Renal cortex interstitium (tissue), 11 donors: ENCODE measurements at regions not wholly inside any gene's neighbourhood (a gene's known extent, or its start where the extent isn't known, plus 50 kb on each side); places are given as distances from the start of the nearest gene placed in this dataset.
A peak's percentile ranks its signal among the peaks of the same experiment; 100 is the strongest.
"Not testable (repeated sequence)": the region's sequence is repeated elsewhere in the genome, so short reads cannot be mapped to it uniquely, and the experiment has no call there.

ENCODE experiments used
- DNase-seq, 11 donors: peaks; one replicate each; pipeline ENCODE4 v3.0.0-alpha.2; 2013; ENCODE audit warnings: low read depth in 9 of 11, low spot score in 4 of 11; ENCODE audit errors: extremely low read depth in 1 of 11

- no peak for DNase-seq
Measured at GRCh38 chr16:77488652-77489051, 53.8 kb upstream of the ADAMTS18 start.

- DNase-seq: no peak
Measured at GRCh38 chr16:77491091-77491490, 56.3 kb upstream of the ADAMTS18 start.

GRCh38 chr16:77496934-77497333 lies 62.1 kb upstream of the ADAMTS18 start:
- no peak for DNase-seq

GRCh38 chr16:77499373-77500285 lies 64.8 kb upstream of the ADAMTS18 start:
- DNase-seq: peak in 3 of 11 donors; percentile 27 to 42 (median 29)

GRCh38 chr16:77500286-77500598 lies 65.4 kb upstream of the ADAMTS18 start:
- no peak for DNase-seq

GRCh38 chr16:77500934-77501664 lies 66.3 kb upstream of the ADAMTS18 start:
- peak in 1 of 11 donors; percentile 35 for DNase-seq

GRCh38 chr16:77502448-77502847 lies 67.6 kb upstream of the ADAMTS18 start:
- DNase-seq: no peak

- not testable (repeated sequence) for DNase-seq
Measured at GRCh38 chr16:77506492-77506891, 71.7 kb upstream of the ADAMTS18 start.

- DNase-seq: no peak
Measured at GRCh38 chr16:77509051-77509450, 74.2 kb upstream of the ADAMTS18 start.

GRCh38 chr16:77509796-77510195 lies 75.0 kb upstream of the ADAMTS18 start:
- no peak for DNase-seq

GRCh38 chr16:77511053-77511452 lies 76.2 kb upstream of the ADAMTS18 start:
- DNase-seq: no peak

GRCh38 chr16:77514500-77515220 lies 79.8 kb upstream of the ADAMTS18 start:
- no peak for DNase-seq

- not testable (repeated sequence) for DNase-seq
Measured at GRCh38 chr16:77525226-77525625, 90.4 kb upstream of the ADAMTS18 start.

- no peak for DNase-seq
Measured at GRCh38 chr16:77531752-77532151, 96.9 kb upstream of the ADAMTS18 start.

- no peak for DNase-seq
Measured at GRCh38 chr16:77536809-77537208, 102.0 kb upstream of the ADAMTS18 start.

- peak in 8 of 11 donors; percentile 25 to 70 (median 62) for DNase-seq
Measured at GRCh38 chr16:77539421-77540034, 104.7 kb upstream of the ADAMTS18 start.

- DNase-seq: no peak
Measured at GRCh38 chr16:77540646-77541045, 105.8 kb upstream of the ADAMTS18 start.

- DNase-seq: no peak
Measured at GRCh38 chr16:77541165-77541564, 106.3 kb upstream of the ADAMTS18 start.

- DNase-seq: no peak
Measured at GRCh38 chr16:77548151-77548550, 113.3 kb upstream of the ADAMTS18 start.
